Panc1 (cell line): ENCODE measurements at regions not wholly inside any gene's neighbourhood (a gene's known extent, or its start where the extent isn't known, plus 50 kb on each side); places are given as distances from the start of the nearest gene placed in this dataset.

ENCODE experiments used
- ATAC-seq: fragments of 200-7000 bp; cut with Tn5 transposase; 2 replicates; pipeline ENCODE4 v1.9.1; 2020; ENCODE audit warnings: mild to moderate bottlenecking, moderate library complexity
- BruUV-seq: library from RNA; stranded (reverse); fragments of 400-500 nt; replicated peaks from 2 replicates; lab custom pipeline; 2021; lab: Mats Ljungman, UMichigan
- CTCF ChIA-PET: fragments of 300-600 bp; sonication (Branson Sonifier 250); formaldehyde crosslinking; loops from one replicate; lab custom pipeline; 2022; ENCODE audit warnings: antibody characterized with exemption; lab: Charles Lee
- POLR2A ChIA-PET: fragments of 300-600 bp; sonication (Branson Sonifier 250); formaldehyde crosslinking; loops from one replicate; lab custom pipeline; 2022; ENCODE audit warnings: antibody characterized with exemption; lab: Charles Lee
- DNase-seq: peaks from one replicate; pipeline ENCODE4 v3.0.0-alpha.2; 2010; ENCODE audit warnings: low read depth, low spot score
- H3K27ac ChIP-seq: 2 replicates; pipeline ENCODE4 v1.5.1; 2011; ENCODE audit warnings: mild to moderate bottlenecking, low read length, inconsistent platforms
- H3K27me3 ChIP-seq: fragments of 200-500 bp; sonication (Bioruptor generic); 2 replicates; pipeline ENCODE4 v1.6.0; 2014; ENCODE audit warnings: low read length, inconsistent platforms; ENCODE audit not compliant: control insufficient read depth, insufficient read depth
- H3K36me3 ChIP-seq: fragments of 200-500 bp; sonication (Bioruptor generic); 2 replicates; pipeline ENCODE4 v1.5.1; 2014; ENCODE audit warnings: inconsistent platforms, mild to moderate bottlenecking, low read length, moderate library complexity; ENCODE audit not compliant: control insufficient read depth, insufficient read depth
- H3K4me1 ChIP-seq: 2 replicates; pipeline ENCODE4 v1.5.1; 2011; ENCODE audit warnings: inconsistent platforms, mild to moderate bottlenecking, low read length, moderate library complexity; ENCODE audit not compliant: control insufficient read depth, insufficient read depth
- H3K4me3 ChIP-seq, 2 experiments: 2 replicates each; pipeline ENCODE4 v1.5.1; 2011 to 2012; ENCODE audit warnings: low read depth in 2 of 2, low read length in 2 of 2, mild to moderate bottlenecking in 2 of 2, inconsistent platforms in 1 of 2, moderate library complexity in 1 of 2
- H3K9me3 ChIP-seq: fragments of 200-500 bp; sonication (Bioruptor generic); 2 replicates; pipeline ENCODE4 v1.5.1; 2014; ENCODE audit warnings: low read depth, mild to moderate bottlenecking, inconsistent platforms, low read length, moderate library complexity; ENCODE audit not compliant: control insufficient read depth, insufficient read depth
- POLR2AphosphoS5 ChIP-seq: IDR thresholded peaks from 2 replicates; pipeline ENCODE4 v1.6.1; 2012; ENCODE audit warnings: mild to moderate bottlenecking, low read depth, low read length, moderate library complexity
- SIN3A ChIP-seq: IDR thresholded peaks from 2 replicates; pipeline ENCODE4 v1.6.1; 2012; ENCODE audit warnings: low read depth, mild to moderate bottlenecking, low read length, moderate library complexity, borderline replicate concordance; ENCODE audit not compliant: insufficient read depth
- TCF7L2 ChIP-seq: IDR thresholded peaks from 2 replicates; pipeline ENCODE4 v1.6.1; 2011; ENCODE audit warnings: mild to moderate bottlenecking, low read depth, low read length, inconsistent platforms
- in situ Hi-C: cut with HindIII; loops from 2 replicates; pipeline ENCODE4 v1.10.0; 2016; ENCODE audit warnings: low sequenced_read_pairs, low pct_unique_long_range_greater_than_20kb
- intact Hi-C: fragments of 100-400 bp; cut with micrococcal nuclease; formaldehyde crosslinking; loops from one replicate; pipeline ENCODE4 v1.10.0; 2022; ENCODE audit not compliant: unreplicated experiment
- TF ChIP-seq, protein P1 (sequence below), 2 experiments: IDR thresholded peaks; 2 replicates each; pipeline ENCODE4 v1.6.1; 2011 to 2012; ENCODE audit warnings: low read depth in 2 of 2, control low read depth in 1 of 2, low read length in 1 of 2, mild to moderate bottlenecking in 1 of 2, moderate library complexity in 1 of 2; ENCODE audit not compliant: insufficient read depth in 1 of 2
- TF ChIP-seq, protein P2 (sequence below): fragments of 450-650 bp; IDR thresholded peaks from 2 replicates; pipeline ENCODE4 v1.5.1; 2017; ENCODE audit warnings: mild to moderate bottlenecking

DNA sequence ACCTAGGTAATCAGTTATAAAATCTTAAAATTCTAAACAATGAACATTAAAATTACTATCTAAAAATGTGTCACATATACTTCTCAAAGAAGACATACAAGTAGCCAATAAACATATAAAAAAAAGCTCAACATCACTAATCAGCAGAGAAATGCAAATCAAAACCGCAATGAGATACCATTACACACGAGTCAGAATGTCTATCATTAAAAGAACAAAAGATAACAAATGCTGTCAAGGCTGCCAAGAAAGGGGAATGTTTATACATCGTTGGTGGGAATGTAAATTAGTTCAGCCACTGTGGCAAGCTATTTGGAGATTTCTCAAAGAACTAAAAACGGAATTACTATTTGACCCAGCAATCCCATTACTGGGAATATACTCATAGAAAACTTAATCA lies 310.3 kb upstream of the EDNRB start:
- H3K9me3 ChIP-seq = no peaks in the 10 kb centered on the region
- ChIA-PET CTCF (no interaction called here), POLR2A (no interaction called here)
- TF ChIP-seq, protein P1, sequence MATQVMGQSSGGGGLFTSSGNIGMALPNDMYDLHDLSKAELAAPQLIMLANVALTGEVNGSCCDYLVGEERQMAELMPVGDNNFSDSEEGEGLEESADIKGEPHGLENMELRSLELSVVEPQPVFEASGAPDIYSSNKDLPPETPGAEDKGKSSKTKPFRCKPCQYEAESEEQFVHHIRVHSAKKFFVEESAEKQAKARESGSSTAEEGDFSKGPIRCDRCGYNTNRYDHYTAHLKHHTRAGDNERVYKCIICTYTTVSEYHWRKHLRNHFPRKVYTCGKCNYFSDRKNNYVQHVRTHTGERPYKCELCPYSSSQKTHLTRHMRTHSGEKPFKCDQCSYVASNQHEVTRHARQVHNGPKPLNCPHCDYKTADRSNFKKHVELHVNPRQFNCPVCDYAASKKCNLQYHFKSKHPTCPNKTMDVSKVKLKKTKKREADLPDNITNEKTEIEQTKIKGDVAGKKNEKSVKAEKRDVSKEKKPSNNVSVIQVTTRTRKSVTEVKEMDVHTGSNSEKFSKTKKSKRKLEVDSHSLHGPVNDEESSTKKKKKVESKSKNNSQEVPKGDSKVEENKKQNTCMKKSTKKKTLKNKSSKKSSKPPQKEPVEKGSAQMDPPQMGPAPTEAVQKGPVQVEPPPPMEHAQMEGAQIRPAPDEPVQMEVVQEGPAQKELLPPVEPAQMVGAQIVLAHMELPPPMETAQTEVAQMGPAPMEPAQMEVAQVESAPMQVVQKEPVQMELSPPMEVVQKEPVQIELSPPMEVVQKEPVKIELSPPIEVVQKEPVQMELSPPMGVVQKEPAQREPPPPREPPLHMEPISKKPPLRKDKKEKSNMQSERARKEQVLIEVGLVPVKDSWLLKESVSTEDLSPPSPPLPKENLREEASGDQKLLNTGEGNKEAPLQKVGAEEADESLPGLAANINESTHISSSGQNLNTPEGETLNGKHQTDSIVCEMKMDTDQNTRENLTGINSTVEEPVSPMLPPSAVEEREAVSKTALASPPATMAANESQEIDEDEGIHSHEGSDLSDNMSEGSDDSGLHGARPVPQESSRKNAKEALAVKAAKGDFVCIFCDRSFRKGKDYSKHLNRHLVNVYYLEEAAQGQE (IDR thresholded peaks at IDR 0.05; ENCODE audit: insufficient read depth in 1 of 2, low read depth in 2 of 2, low read length in 1 of 2) = no peak
- TF ChIP-seq POLR2AphosphoS5 = no peak
- TF ChIP-seq TCF7L2 = no peak
- TF ChIP-seq, protein P2, sequence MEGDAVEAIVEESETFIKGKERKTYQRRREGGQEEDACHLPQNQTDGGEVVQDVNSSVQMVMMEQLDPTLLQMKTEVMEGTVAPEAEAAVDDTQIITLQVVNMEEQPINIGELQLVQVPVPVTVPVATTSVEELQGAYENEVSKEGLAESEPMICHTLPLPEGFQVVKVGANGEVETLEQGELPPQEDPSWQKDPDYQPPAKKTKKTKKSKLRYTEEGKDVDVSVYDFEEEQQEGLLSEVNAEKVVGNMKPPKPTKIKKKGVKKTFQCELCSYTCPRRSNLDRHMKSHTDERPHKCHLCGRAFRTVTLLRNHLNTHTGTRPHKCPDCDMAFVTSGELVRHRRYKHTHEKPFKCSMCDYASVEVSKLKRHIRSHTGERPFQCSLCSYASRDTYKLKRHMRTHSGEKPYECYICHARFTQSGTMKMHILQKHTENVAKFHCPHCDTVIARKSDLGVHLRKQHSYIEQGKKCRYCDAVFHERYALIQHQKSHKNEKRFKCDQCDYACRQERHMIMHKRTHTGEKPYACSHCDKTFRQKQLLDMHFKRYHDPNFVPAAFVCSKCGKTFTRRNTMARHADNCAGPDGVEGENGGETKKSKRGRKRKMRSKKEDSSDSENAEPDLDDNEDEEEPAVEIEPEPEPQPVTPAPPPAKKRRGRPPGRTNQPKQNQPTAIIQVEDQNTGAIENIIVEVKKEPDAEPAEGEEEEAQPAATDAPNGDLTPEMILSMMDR = no peak
- TF ChIP-seq SIN3A = no peak
- ATAC-seq = no peak
- no peak overlapping the region for H3K4me3 ChIP-seq
- in situ Hi-C loops (no loop called here), intact Hi-C loops (no loop called here)
- no peaks in the 10 kb centered on the region for H3K4me1 ChIP-seq
- no peaks in the 10 kb centered on the region for H3K27me3 ChIP-seq
- no peak for DNase-seq
- no peaks in the 10 kb centered on the region for H3K36me3 ChIP-seq
- BruUV-seq = no TSS peak
- H3K27ac ChIP-seq = no peak overlapping the region

- ATAC-seq = no peak
- intact Hi-C loops = no loop called here
Observed at GRCh38 chr13:78228211-78228610, 309.6 kb upstream of the EDNRB start.

More at GRCh38 chr13:78228211-78228610, 309.6 kb upstream of the EDNRB start:
- CTCF ChIA-PET = no interaction called here
- in situ Hi-C loops = no loop called here
- no peaks in the 10 kb centered on the region for H3K36me3 ChIP-seq
- H3K27ac ChIP-seq = no peak overlapping the region
- no peaks in the 10 kb centered on the region for H3K27me3 ChIP-seq
- no TSS peak for BruUV-seq
- no peaks in the 10 kb centered on the region for H3K4me1 ChIP-seq
- DNase-seq = no peak
- TF ChIP-seq POLR2AphosphoS5 (no peak), TCF7L2 (no peak), SIN3A (no peak)
- TF ChIP-seq, protein P1 (IDR thresholded peaks at IDR 0.05; ENCODE audit: insufficient read depth in 1 of 2, low read depth in 2 of 2, low read length in 1 of 2) = no peak
- TF ChIP-seq, protein P2 = no peak
- H3K4me3 ChIP-seq = no peak overlapping the region
- no peaks in the 10 kb centered on the region for H3K9me3 ChIP-seq
- POLR2A ChIA-PET = no interaction called here
